HG03196 (cell line): ENCODE measurements at regions not wholly inside any gene's neighbourhood (a gene's known extent, or its start where the extent isn't known, plus 50 kb on each side); places are given as distances from the start of the nearest gene placed in this dataset.
"Not testable (repeated sequence)": the region's sequence is repeated elsewhere in the genome, so short reads cannot be mapped to it uniquely, and the experiment has no call there.

ENCODE experiments used
- ATAC-seq: cut with Tn5 transposase; IDR thresholded peaks from one replicate; pipeline ENCODE4 v1.9.1; 2021; ENCODE audit not compliant: unreplicated experiment

DNA sequence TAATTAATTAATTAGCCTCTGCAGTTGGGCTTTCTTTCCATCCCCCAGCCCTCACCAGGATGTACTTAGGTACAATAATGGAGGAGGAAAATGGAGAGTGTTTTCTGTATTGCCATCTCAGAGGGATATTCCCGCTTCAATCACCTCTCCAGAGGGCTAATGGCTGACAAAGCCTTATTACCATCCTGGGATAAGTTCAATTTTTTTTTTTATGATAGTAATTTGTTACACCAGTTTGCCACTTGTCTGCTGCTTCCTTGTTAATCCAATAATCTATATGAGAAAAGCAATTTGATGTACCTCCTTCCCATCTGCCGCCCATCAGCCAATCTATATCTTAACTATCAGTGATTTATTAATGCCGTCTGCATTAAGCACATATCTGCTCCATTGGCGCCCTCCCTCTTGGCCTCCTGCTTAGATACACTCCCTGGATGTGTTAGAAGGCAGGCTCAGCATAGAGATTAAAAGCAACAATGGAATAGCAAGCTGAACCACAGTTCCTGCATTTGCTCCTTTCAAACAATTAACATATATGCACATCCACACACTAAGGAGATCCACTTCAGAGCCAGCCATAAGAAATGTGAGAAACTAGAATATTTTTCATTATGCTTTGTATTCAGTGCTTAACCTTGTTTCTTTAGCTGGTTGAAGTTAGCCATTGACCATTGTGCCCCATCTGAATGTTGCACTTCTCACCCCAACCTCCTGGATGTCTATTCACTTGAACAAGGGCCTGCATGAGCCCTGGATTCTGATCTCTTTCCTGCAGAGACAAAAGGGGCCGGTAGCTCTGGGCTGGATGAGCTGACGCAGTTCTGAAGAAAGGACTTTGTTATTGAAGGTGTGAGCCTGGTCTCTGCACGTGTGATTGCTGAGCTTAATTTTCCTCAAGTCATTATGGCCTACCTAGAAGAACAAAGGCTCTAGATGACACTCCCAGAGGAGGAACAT lies 237.3 kb upstream of the GAP43 start:
- ATAC-seq: no peak

- no peak for ATAC-seq
Measured at GRCh38 chr3:115388166-115388565, 235.1 kb upstream of the GAP43 start.

DNA sequence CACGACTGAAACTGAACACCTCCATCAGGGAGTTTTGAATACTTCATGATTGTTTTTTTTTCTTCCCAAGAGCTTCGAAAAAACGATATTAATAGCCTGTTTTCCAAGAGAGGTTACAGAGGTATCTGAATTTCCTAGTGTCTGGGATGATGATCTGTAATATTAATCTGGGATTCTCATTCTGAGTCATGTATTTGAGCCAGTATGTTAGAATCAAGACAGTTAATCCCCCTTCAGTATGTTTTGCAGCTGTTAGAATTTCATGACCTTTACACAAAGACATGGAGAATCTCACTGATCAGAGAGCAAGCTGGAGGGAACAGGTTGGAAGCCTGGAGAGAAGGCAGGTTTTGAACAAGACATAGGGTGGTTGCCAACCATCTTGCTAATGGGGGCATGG lies 234.5 kb upstream of the GAP43 start:
- no peak for ATAC-seq

- ATAC-seq: no peak
Measured at GRCh38 chr3:115396801-115397200, 226.5 kb upstream of the GAP43 start.

GRCh38 chr3:115397433-115397832 lies 225.9 kb upstream of the GAP43 start:
- no peak for ATAC-seq

DNA sequence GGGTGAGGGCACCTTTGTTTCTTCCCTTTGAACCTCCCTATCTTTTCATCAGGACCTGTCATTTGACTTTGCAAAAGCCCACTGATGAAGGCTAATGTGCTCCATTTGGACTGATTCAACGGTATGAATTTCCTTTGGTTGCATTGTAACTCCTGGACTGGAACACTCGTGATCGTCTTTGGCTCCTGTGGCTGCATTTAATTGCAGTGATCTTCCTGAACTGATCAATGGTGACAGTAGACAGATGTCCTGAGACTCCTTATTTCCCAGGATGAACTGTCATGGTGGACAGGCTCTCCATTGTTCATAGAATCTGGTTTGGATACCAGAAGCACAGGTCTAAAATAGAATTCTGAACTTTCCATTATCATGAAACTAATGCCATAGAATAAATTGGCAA lies 224.8 kb upstream of the GAP43 start:
- no peak for ATAC-seq

- no peak for ATAC-seq
Measured at GRCh38 chr3:115399750-115400149, 223.6 kb upstream of the GAP43 start.

- no peak for ATAC-seq
Measured at GRCh38 chr3:115401298-115401697, 222.0 kb upstream of the GAP43 start.

GRCh38 chr3:115401851-115402501 lies 221.3 kb upstream of the GAP43 start:
- no peak for ATAC-seq

GRCh38 chr3:115402651-115403050 lies 220.7 kb upstream of the GAP43 start:
- ATAC-seq: no peak

DNA sequence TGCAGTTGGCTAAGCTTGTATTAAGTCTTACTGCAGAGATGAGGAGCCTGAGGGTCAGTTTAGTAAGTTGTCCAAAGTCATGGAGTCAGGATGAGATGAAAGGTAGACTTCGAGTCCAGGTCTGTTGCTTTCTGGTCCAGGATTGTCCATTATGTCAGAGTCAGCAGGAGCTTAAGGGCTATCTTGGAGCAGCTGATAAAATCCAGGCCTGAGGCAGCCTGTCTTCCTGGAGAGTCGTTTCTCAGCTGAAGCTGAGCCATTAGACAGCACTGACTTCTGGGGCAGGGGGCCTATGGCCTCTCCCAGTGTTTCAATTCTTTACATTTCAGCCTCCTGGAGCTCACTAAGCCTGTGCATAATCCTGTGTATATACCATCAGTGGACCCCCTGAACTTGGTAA lies 219.5 kb upstream of the GAP43 start:
- ATAC-seq: no peak

GRCh38 chr3:115409596-115409995 lies 213.7 kb upstream of the GAP43 start:
- no peak for ATAC-seq

DNA sequence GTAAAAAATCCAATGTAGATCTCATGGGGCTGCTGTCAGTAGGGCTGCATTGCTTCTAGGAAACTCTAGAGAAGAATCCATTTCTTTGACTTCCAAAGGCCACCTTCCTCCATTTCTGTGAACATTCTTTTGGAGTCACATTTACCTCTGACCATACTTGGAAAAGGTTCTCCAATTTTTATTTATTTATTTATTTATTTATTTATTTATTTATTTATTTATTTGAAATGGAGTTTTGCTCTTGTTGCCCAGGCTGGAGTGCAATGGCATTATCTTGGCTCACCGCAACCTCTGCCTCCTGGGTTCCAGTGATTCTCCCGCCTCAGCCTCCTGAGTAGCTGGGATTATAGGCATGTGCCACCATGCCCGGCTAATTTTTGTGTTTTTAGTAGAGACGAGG lies 208.7 kb upstream of the GAP43 start:
- not testable (repeated sequence) for ATAC-seq

DNA sequence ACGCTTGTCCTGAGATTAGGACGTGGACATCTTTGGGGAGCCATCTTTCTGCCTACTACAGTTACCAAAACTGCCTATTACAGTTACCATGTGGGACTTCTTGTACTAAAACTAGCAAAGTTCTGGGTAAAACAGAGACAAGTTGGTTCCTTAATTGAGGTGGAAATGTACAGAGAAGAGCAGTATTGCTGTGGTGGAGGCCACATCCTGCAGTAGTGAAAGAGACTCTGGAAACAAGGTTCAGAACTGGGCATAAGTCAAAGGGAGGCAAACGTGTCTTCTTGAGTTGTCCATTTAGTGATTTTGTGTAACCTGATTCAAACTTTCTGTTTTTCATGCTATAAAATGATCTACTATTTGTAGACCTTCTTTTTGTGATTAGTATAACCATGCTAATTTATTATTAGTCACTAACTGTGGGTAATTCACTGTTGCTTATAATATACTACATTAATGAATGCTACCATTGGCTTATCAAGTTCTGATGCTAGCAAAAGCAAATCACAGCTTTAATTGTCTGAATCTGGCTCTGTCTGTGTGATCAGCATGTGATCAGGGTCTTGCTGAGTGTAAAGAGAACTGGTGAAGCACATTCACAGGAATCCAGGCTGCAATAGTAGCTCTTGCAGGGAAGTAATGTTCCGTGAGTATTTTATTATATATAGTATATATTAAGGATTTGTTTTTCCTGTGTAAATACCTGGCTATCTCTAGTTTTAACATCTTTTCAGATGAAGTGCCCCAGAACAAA lies 207.9 kb upstream of the GAP43 start:
- no peak for ATAC-seq

DNA sequence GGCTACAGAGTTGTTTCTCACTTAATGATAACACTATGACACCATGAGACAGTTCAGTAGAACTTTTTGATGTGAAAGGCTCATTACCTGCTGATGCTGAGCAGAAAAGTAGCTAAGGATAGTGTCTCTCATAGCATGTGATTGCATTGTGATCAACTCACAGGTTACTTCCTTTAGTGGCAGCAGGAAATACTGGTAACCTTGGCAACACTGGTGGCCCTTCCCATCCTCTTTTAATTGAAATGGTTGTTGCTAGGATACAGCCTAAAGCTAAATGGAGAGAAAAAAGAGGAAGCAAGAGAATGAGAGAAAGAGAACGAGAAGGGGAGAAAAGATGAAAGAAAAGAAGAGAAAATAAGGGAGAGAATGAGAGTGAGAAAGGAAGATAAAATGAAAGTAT lies 204.7 kb upstream of the GAP43 start:
- no peak for ATAC-seq

GRCh38 chr3:115420086-115420485 lies 203.2 kb upstream of the GAP43 start:
- ATAC-seq: no peak

DNA sequence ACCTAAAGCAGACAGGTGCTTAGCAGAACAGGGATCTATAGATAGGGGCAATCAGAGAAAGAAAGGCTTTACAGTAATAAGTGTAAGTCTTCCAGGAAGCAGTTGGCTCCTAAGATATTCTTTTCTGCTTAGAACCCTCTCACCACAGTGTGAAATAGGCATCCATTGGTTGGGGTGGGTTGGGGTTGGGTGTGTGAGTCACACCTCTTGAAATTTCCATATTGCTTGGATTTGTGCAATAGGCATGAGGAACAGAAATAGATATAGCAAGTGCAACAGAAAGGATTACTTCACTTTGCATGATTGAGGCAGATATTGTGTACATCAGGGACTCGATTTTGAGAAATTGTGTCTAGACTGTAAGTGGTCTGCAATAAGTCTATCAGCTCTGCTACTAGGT lies 200.1 kb upstream of the GAP43 start:
- ATAC-seq: no peak

- no peak for ATAC-seq
Measured at GRCh38 chr3:115428841-115429240, 194.5 kb upstream of the GAP43 start.

- no peak for ATAC-seq
Measured at GRCh38 chr3:115436767-115437301, 186.5 kb upstream of the GAP43 start.

DNA sequence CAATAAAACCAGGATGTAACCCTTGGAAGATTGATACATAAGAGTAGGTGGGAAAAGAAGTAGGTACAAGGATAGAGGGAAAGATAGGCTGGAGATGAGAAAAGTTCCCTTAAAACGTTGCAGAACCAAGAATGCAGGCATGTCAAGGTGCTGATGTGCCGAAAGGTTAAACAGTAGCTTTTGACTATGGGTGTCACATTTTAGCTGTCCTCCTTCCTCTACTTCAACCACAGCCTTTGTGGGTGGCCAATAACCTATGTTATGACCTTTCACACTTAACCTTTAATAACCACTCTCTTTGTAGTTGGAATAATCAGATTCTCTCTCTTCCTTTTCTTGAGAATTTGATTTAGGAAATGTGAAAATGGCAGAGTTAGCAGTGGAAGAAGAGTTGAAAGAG lies 184.5 kb upstream of the GAP43 start:
- ATAC-seq: no peak

GRCh38 chr3:115445559-115445958 lies 177.8 kb upstream of the GAP43 start:
- no peak for ATAC-seq
